Duodenal mucosa (tissue), 2 donors: ENCODE measurements at regions not wholly inside any gene's neighbourhood (a gene's known extent, or its start where the extent isn't known, plus 50 kb on each side); places are given as distances from the start of the nearest gene placed in this dataset.

Experiments
- H3K27ac ChIP-seq: one replicate; pipeline ENCODE4 v1.7.0; 2013; ENCODE audit warnings: low read depth, low read length
- H3K27me3 ChIP-seq, 2 donors: one replicate each; pipeline ENCODE4 v1.7.0; 2013; ENCODE audit warnings: low read length in 2 of 2, control low read depth in 1 of 2; ENCODE audit not compliant: insufficient read depth in 2 of 2, control insufficient read depth in 1 of 2
- H3K36me3 ChIP-seq, 2 donors: one replicate each; pipeline ENCODE4 v1.7.0; 2013; ENCODE audit warnings: low read length in 2 of 2, control low read depth in 1 of 2; ENCODE audit not compliant: insufficient read depth in 2 of 2, control insufficient read depth in 1 of 2
- H3K4me1 ChIP-seq, 2 donors: one replicate each; pipeline ENCODE4 v1.7.0; 2013; ENCODE audit warnings: low read length in 2 of 2, control low read depth in 1 of 2; ENCODE audit not compliant: insufficient read depth in 2 of 2, control insufficient read depth in 1 of 2
- H3K4me3 ChIP-seq, 2 donors: one replicate each; pipeline ENCODE4 v1.7.0; 2013; ENCODE audit warnings: low read length in 2 of 2, low read depth in 1 of 2
- H3K9ac ChIP-seq, 2 donors: one replicate each; pipeline ENCODE4 v1.7.0; 2013; ENCODE audit warnings: low read length in 2 of 2, low read depth in 1 of 2
- H3K9me3 ChIP-seq, 2 donors: one replicate each; pipeline ENCODE4 v1.7.0; 2013; ENCODE audit warnings: low read length in 2 of 2, control low read depth in 1 of 2; ENCODE audit not compliant: control insufficient read depth in 1 of 2

DNA sequence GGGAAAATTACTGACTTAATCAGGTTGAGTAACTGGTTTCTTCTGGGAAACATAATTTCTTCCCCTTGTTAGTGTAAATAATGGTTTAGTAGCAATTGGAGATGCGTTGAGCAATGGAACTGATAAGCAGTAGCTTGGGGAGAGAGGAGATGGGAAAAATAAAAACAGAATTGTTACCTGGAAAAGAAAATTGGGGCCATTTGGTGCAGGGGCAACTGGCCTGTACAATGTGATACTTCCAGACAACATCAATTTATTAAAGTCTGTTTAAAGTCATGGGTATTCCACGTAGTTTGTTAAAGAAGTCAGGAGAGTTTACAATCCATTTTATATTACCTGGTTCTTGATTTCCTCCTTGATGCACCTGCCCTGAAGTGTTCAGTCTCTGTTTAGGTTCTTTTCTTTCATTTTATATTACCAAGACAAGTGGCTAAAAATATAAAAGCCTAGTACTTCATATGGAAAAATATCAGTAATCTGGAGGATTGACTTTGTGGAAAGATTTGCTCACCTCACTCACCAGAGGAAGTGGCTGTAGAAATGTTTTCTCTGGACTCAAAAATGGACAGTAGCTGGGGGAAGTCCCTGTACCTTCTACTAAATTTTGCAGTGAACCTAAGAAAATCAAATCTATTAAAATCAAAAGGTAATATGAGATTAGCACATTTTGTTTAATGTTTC lies 161.0 kb downstream of the DDX1 start:
- no peak overlapping the region for H3K9ac ChIP-seq
- no peaks in the 10 kb centered on the region for H3K36me3 ChIP-seq
- H3K27me3 ChIP-seq = no peaks in the 10 kb centered on the region
- H3K4me3 ChIP-seq = no peak overlapping the region
- H3K27ac ChIP-seq = no peak overlapping the region
- no peaks in the 10 kb centered on the region for H3K9me3 ChIP-seq
- no peaks in the 10 kb centered on the region for H3K4me1 ChIP-seq

DNA sequence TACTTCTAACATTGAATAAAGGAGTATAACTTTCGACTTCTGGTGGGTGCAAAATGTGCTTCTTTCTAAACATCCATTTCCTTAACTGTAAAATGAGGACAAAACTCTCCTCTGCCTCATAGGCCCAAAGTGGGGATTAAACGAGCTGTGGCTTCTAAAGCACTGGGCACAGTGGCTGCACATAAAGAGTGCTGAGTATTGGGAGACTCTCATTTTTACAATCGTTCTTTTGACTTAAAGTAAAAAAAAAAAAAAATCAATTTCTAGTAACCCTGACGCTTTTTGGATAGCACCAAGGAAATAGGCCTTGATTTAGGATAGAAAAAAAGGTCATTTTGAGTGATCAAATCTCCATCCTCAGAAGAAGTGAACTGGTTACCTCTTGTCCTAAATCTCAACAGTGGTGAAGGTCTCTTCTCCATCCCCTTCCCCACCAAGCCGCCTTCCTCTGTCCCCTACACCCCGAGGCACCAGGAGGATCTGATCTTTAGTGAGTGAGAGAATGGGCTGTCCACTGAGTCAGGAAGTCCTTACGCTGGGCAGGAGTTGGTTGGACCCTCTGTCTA lies 161.6 kb downstream of the DDX1 start:
- no peaks in the 10 kb centered on the region for H3K9me3 ChIP-seq
- H3K36me3 ChIP-seq = no peaks in the 10 kb centered on the region
- H3K9ac ChIP-seq = no peak overlapping the region
- H3K27ac ChIP-seq = no peak overlapping the region
- H3K4me3 ChIP-seq = no peak overlapping the region
- H3K4me1 ChIP-seq = no peaks in the 10 kb centered on the region
- H3K27me3 ChIP-seq = no peaks in the 10 kb centered on the region

DNA sequence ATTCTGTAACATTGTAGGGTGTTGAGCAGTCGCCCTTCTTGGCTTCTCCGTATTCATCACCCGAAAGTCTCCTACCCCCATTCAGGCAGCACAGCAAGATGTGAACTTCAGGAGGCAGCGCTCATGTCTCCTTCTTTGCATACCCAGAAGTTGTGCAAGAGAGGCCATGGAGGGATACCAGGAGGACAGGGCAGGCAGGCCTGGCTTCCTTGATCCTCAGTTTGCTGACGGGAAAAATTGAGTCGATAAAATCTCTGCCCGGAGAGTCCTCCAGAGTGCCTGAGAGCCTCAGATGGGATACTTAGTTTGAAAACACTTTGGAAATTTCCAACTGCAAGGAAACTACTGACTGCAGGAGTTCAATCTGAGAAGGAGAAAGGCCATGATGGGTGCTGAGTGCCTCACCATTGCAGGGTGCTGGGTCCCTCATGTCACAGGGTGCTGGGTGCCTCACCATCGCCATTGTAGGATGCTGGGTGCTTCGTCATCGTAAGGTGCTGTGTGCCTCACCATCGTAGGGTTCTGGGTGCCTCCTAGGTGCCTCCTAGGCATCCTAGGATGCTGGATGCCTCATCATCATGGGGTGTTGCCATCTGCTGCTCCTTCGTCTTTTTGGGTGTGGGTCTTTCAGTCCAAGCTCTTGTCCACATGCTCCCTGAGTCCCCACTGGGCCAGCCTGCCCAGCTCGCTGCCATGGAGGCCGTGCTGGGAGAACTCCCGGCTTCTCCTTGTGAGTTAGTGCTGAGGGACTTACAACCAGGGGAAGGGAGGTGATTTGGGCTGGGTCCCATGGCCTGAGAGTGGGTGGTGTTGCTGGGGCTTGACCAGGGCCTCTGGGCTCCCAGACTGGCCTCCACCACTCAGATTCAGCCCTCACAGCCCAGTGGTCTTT lies 162.4 kb downstream of the DDX1 start:
- no peak overlapping the region for H3K4me3 ChIP-seq
- H3K27ac ChIP-seq = no peak overlapping the region
- no peaks in the 10 kb centered on the region for H3K4me1 ChIP-seq
- H3K27me3 ChIP-seq = no peaks in the 10 kb centered on the region
- H3K9me3 ChIP-seq = no peaks in the 10 kb centered on the region
- H3K36me3 ChIP-seq = no peaks in the 10 kb centered on the region
- no peak overlapping the region for H3K9ac ChIP-seq

DNA sequence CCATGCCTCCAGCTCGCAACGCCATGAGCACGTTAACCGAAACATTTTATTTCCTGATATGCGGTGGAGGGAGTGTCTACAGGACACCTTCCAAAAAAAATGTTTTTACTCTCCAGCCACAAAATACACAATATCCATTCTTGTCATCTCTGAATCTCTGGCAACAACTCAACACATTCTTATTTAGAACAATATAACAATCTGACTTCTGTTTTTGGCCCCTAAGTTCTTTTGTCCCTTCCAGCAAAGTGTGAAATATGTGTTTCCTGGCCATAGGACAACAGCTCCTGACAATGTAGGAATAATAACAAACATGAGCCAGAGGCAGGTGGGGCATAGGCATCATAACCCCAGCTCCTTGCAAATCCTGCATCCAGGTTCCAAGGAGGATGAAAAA lies 163.0 kb downstream of the DDX1 start:
- H3K27ac ChIP-seq = no peak overlapping the region
- no peaks in the 10 kb centered on the region for H3K4me1 ChIP-seq
- no peaks in the 10 kb centered on the region for H3K36me3 ChIP-seq
- no peak overlapping the region for H3K9ac ChIP-seq
- no peaks in the 10 kb centered on the region for H3K27me3 ChIP-seq
- H3K9me3 ChIP-seq = no peaks in the 10 kb centered on the region
- H3K4me3 ChIP-seq = no peak overlapping the region

DNA sequence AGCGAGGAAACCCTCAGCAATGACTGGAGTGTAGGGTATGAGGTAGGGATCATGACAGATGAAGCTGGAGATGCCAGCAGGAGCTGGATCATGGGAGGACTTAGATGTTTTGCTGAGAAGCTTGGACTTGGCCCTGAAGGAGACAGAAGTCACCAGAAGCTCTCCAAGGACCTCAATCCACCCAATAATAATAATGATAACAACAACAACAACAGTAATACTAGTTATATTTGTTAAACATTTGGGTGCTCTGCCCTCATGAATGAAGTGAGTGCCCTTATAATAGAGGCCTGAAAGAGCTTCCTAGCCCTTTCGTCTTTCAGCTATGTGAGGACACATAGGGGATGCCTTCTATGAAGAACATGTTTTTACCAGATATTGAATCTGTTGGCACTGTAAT lies 163.9 kb downstream of the DDX1 start:
- H3K4me1 ChIP-seq = no peaks in the 10 kb centered on the region
- H3K4me3 ChIP-seq = no peak overlapping the region
- H3K27me3 ChIP-seq = no peaks in the 10 kb centered on the region
- H3K9ac ChIP-seq = no peak overlapping the region
- no peak overlapping the region for H3K27ac ChIP-seq
- no peaks in the 10 kb centered on the region for H3K36me3 ChIP-seq
- no peaks in the 10 kb centered on the region for H3K9me3 ChIP-seq

DNA sequence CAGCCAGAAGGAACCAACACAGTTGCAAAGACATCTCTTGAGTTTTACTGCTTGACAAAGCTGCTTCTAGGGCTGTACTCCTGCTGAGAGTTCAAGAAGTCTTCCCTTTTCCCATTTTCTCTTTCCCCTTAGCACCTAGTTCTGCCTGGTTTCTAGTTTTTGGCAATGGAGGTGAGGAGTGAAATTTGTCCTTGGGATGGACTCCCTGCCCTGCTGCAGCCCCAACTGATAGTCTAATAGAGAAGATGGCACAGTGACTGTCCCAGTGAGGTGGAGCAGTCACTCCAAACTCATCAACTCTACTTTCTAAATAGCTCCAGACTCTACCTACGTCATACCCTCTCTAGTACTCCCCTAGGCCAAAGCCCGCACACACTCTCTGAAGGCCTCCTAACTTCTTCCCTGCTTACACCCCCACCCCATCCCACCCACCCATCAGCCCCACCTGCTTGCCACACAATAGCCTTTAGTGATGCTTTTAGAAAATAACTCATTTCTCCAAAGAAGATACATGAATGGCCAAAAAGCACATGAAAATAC lies 164.4 kb downstream of the DDX1 start:
- H3K27me3 ChIP-seq = no peaks in the 10 kb centered on the region
- H3K4me3 ChIP-seq = no peak overlapping the region
- no peaks in the 10 kb centered on the region for H3K4me1 ChIP-seq
- no peak overlapping the region for H3K27ac ChIP-seq
- no peak overlapping the region for H3K9ac ChIP-seq
- no peaks in the 10 kb centered on the region for H3K9me3 ChIP-seq
- H3K36me3 ChIP-seq = no peaks in the 10 kb centered on the region

DNA sequence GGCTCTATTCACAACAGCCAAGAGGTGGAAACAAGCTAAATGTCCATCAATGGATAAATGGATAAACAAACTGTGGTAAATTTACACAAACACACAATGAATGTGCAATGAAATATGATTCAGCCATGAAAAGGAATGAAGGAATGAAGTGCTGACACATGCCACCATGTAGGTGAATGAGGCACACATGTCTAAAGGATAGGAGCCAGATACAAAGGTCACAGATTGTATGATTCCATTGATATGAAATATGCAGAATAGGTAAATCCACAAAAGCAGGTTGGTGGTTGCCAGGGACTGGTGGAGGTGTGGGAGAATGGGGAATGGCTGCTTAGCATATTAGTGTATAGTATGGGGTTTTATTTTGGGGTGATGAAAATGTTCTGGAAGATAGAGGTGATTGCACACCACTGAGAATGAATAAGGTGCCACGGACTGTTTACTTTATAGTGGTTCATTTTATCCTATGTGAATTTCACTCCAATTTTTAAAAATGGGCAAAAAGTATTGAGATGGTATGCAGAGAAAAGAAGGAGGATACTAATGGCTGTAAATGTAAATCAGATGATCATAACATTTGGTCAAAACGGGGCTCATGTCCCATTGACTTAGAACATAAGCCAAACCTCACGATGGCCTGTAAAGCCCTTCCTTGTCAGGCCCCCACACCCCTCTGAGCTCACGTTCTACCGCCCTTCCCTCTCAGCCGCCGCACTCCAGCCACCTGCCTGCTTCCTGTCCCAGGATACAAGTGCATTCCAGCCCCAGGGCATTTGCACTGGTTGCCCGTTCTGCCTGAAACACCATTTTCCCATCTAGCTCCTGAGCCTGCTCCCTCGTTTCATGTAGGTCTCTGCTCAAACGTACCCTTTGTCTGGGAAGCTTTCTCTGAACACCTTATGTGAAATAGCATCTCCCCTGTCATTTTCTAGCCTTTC lies 165.5 kb downstream of the DDX1 start:
- Histone ChIP-seq H3K9ac (no peak overlapping the region), H3K4me1 (no peaks in the 10 kb centered on the region), H3K27me3 (no peaks in the 10 kb centered on the region), H3K4me3 (no peak overlapping the region), H3K9me3 (no peaks in the 10 kb centered on the region), H3K27ac (no peak overlapping the region), H3K36me3 (no peaks in the 10 kb centered on the region)

DNA sequence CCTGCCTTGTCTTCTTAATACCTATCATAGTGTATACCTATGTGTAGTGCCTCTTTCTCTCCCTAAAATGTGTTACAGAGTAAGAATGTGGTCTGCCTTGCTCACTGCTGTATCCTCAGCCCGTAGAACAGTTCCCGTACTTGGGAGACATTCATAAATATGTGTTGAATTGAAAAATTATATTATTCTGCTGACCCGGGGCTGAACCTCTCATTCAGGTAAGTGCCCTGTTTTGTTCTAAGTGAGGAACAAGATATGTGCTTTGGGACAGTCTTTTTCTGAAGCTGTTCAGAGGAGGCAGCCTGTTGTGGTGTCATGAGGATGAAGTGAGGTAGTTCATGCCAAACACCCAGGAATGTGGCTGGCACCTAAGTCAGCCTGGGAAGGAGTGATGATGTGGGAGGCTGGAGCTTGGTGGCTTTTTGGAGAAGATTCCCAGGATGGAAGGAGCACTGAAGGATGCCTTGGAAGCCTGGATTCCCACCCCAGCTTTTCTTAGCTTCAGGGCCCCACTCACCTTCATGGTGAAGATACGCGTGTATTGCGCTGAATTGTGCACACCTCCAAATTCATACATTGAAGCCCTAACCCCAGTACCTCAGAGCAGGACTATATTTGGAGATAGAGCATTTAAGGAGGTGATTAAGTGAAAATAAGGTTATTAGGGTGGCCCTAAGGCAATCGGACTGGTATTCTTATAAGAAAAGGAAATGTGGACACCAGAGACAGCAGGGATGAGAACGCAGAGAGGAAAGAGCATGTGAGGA lies 166.3 kb downstream of the DDX1 start:
- H3K27ac ChIP-seq = no peak overlapping the region
- no peaks in the 10 kb centered on the region for H3K36me3 ChIP-seq
- no peaks in the 10 kb centered on the region for H3K4me1 ChIP-seq
- no peaks in the 10 kb centered on the region for H3K9me3 ChIP-seq
- no peak overlapping the region for H3K4me3 ChIP-seq
- no peaks in the 10 kb centered on the region for H3K27me3 ChIP-seq
- no peak overlapping the region for H3K9ac ChIP-seq

DNA sequence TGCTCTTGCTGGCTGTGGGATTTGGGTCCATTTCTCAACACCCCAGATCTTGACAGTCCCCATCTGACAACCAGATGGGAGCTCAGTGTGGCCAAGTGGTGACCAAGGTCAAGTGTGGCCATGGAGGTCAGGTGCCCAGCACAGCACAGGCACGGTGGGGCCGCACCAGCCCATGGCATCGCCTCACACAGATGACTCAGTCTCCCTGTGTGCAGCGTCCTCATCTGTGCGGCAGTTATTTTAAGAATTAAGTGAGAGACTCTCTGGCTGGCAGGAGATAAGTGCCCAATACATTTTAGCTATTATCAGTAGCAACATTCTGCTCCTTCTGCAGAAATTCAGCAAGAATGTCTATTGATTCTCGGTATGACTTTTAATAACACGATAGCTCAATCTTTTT lies 167.2 kb downstream of the DDX1 start:
- Histone ChIP-seq H3K4me1 (no peaks in the 10 kb centered on the region), H3K9ac (no peak overlapping the region), H3K36me3 (no peaks in the 10 kb centered on the region), H3K27ac (no peak overlapping the region), H3K4me3 (no peak overlapping the region), H3K27me3 (no peaks in the 10 kb centered on the region), H3K9me3 (no peaks in the 10 kb centered on the region)
